ENCODE measurements at regions not wholly inside any gene's neighbourhood (a gene's known extent, or its start where the extent isn't known, plus 50 kb on each side); places are given as distances from the start of the nearest gene placed in this dataset.

DNA sequence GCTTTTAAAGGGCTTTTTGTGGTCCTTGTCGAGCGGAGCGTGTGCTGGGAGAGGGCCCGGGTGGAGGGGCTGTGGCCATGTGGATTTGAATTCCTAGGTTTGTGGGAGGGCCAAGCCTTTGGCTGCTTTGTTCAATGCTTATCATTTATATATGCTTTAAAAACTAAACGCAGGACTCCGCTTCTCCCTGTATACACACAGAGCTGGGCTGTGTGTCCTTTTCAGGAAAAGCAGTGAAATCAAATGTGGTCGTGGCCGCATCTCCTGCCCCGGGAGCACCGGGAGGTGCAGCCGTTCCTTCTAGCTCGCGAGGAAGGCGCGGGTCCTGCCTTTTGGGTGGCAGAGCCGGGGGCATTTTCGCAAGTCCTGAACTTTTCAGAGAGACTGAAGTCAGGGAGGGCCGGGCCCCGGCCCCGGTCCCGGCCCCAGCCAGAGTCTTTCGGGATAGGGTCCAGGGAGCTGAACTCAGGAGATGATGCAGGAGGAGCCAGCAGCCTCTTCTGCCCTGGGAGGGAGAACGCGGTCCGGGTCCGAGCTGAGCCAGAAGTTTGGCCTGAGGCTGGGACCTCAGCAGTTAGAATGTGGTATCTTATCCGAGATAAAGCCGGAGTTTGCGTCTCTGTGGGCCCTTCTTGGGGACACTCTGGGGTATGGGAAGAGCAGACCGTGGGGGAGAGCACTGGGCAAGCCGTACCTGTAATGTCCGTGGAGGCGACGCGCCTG lies 158.8 kb downstream of the C9orf152 start:
- intact Hi-C loops (cut with micrococcal nuclease; ENCODE audit: unreplicated experiment): no loop called here
- H3K27ac Mint-ChIP-seq (ENCODE audit: unreplicated experiment): no peak overlapping the region
- H3K4me1 Mint-ChIP-seq (ENCODE audit: low read depth, unreplicated experiment): peaks cover 12% of the 10 kb centered on the region

DNA sequence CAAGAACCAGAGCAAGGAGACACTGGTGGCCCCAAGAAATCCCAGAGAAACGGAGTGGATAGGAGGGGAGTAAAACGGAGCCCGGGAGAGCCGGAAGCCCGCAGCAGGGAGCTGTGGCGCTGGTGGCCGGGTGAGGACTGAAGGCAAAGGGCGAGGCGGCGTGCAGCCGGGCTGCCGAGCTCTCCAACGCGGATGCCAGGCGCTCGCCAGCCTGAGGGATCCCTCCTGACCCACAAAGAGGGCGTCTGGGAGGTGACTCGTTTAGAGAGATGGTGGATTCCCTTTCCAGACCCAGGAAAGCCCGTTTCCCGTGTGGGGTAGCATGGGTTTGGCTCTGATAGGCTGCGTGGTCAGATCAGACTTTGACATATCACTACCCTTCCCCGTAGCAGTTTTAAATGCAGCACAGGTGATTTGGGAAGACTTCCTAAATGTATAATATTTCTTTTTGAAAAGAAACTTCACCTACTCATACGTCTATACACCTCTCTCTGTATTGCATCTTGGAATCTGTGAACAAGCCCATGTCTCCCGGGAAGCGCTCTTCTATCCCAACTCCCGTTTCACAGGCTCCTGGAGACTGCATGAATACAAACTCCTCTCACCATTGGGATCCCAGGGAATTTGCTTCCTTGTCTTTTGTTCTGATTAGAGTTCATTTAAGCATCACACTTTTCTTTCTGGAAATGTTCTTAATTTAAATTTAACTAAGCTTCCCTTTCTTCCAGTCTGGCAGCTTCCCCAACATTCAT lies 158.1 kb downstream of the C9orf152 start:
- no peaks in the 10 kb centered on the region for H3K27me3 Mint-ChIP-seq (ENCODE audit: unreplicated experiment)
- CTCF ChIA-PET: interaction anchor here (0.6 to 1.4 kb wide), 5 partner anchors 20 to 201 kb away, joined by 3 to 5 read pairs (median 4); no protein-coding TSS in a partner anchor
- peak overlapping the region; percentile 71 for H3K4me3 Mint-ChIP-seq (ENCODE audit: low read depth, unreplicated experiment)
- H3K4me1 Mint-ChIP-seq (ENCODE audit: low read depth, unreplicated experiment): peaks cover 12% of the 10 kb centered on the region
- TF ChIP-seq, protein P1, sequence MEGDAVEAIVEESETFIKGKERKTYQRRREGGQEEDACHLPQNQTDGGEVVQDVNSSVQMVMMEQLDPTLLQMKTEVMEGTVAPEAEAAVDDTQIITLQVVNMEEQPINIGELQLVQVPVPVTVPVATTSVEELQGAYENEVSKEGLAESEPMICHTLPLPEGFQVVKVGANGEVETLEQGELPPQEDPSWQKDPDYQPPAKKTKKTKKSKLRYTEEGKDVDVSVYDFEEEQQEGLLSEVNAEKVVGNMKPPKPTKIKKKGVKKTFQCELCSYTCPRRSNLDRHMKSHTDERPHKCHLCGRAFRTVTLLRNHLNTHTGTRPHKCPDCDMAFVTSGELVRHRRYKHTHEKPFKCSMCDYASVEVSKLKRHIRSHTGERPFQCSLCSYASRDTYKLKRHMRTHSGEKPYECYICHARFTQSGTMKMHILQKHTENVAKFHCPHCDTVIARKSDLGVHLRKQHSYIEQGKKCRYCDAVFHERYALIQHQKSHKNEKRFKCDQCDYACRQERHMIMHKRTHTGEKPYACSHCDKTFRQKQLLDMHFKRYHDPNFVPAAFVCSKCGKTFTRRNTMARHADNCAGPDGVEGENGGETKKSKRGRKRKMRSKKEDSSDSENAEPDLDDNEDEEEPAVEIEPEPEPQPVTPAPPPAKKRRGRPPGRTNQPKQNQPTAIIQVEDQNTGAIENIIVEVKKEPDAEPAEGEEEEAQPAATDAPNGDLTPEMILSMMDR (IDR thresholded peaks at IDR 0.05; ENCODE audit: unreplicated experiment): no peak
- H3K27ac Mint-ChIP-seq (ENCODE audit: unreplicated experiment): no peak overlapping the region
- H3K36me3 Mint-ChIP-seq (ENCODE audit: insufficient read depth, unreplicated experiment): peaks cover 19% of the 10 kb centered on the region
- peak; percentile 27 for DNase-seq
- no TSS peak for BruUV-seq (replicated peaks)
- no peaks in the 10 kb centered on the region for H3K9me3 Mint-ChIP-seq (ENCODE audit: low read depth, unreplicated experiment)
- intact Hi-C loops (cut with micrococcal nuclease; ENCODE audit: unreplicated experiment): no loop called here

More for the DNA sequence above, 158.8 kb downstream of the C9orf152 start:
- TF ChIP-seq, protein P1 (IDR thresholded peaks at IDR 0.05; ENCODE audit: unreplicated experiment): no peak
- BruUV-seq (replicated peaks): no TSS peak
- peak overlapping the region; percentile 71 for H3K4me3 Mint-ChIP-seq (ENCODE audit: low read depth, unreplicated experiment)
- no peaks in the 10 kb centered on the region for H3K27me3 Mint-ChIP-seq (ENCODE audit: unreplicated experiment)
- peak; percentile 11 for DNase-seq
- peaks cover 19% of the 10 kb centered on the region for H3K36me3 Mint-ChIP-seq (ENCODE audit: insufficient read depth, unreplicated experiment)
- no peaks in the 10 kb centered on the region for H3K9me3 Mint-ChIP-seq (ENCODE audit: low read depth, unreplicated experiment)
- CTCF ChIA-PET: interaction anchor here (0.6 to 1.4 kb wide), 4 partner anchors 21 to 202 kb away, joined by 3 to 5 read pairs (median 4); no protein-coding TSS in a partner anchor

DNA sequence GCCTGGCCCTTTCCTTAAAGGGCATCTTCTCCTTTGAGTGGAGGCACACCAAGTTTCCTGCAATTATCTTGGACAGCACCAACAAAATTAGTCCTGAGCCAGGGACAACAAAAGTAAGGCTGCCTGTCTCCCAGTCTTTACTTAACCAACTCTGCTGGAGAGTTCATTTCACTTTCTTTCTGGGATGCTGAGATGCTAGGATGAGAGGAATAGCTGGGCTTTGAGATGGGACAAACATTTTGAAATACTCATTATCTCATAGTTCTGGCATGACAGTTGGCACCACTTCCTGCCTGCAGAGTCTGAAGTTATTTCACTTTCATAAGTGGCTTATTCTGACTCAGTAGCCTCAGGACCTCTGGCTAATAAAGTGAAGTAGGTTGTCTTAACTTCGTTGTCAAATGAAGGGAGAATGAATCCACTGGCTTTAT lies 157.0 kb downstream of the C9orf152 start:
- Mint-ChIP-seq H3K27me3 (ENCODE audit: unreplicated experiment) (no peaks in the 10 kb centered on the region), H3K4me3 (ENCODE audit: low read depth, unreplicated experiment) (peak overlapping the region; percentile 71), H3K9me3 (ENCODE audit: low read depth, unreplicated experiment) (no peaks in the 10 kb centered on the region), H3K4me1 (ENCODE audit: low read depth, unreplicated experiment) (peaks cover 12% of the 10 kb centered on the region), H3K36me3 (ENCODE audit: insufficient read depth, unreplicated experiment) (peaks cover 19% of the 10 kb centered on the region), H3K27ac (ENCODE audit: unreplicated experiment) (no peak overlapping the region)
- CTCF ChIA-PET: no interaction called here
- TF ChIP-seq, protein P1 (IDR thresholded peaks at IDR 0.05; ENCODE audit: unreplicated experiment): no peak
- DNase-seq: no peak
- BruUV-seq (replicated peaks): no TSS peak
- intact Hi-C loops (cut with micrococcal nuclease; ENCODE audit: unreplicated experiment): no loop called here

DNA sequence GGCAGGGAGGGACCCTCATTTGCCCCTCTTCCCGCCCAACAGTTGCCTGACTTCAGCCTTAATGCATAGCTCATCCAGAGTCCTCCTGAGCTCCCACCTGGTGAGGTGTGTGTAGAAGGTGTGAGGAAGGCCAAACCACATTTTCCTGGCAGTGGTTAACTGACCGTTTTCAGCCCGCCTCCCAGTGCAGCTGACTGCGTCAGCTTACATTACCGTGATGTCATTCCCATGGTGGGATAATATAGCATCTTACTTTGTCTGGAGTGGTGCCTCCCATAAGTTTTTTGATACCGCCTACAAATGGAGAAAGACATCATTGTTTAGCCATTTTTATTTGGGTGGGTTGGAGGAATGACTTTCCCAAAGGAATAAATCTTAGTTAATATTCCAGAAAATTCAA lies 151.9 kb downstream of the C9orf152 start:
- intact Hi-C loops (cut with micrococcal nuclease; ENCODE audit: unreplicated experiment): no loop called here

More for the DNA sequence above, 151.9 kb downstream of the C9orf152 start:
- H3K36me3 Mint-ChIP-seq (ENCODE audit: insufficient read depth, unreplicated experiment): no peaks in the 10 kb centered on the region
- H3K27ac Mint-ChIP-seq (ENCODE audit: unreplicated experiment): no peak overlapping the region
- no peaks in the 10 kb centered on the region for H3K27me3 Mint-ChIP-seq (ENCODE audit: unreplicated experiment)
- no peaks in the 10 kb centered on the region for H3K4me1 Mint-ChIP-seq (ENCODE audit: low read depth, unreplicated experiment)
- no TSS peak for BruUV-seq (replicated peaks)
- H3K9me3 Mint-ChIP-seq (ENCODE audit: low read depth, unreplicated experiment): no peaks in the 10 kb centered on the region
- CTCF ChIA-PET: no interaction called here
- TF ChIP-seq, protein P1 (IDR thresholded peaks at IDR 0.05; ENCODE audit: unreplicated experiment): no peak
- H3K4me3 Mint-ChIP-seq (ENCODE audit: low read depth, unreplicated experiment): no peak overlapping the region
- no peak for DNase-seq
